ENCODE measurements at regions not wholly inside any gene's neighbourhood (a gene's known extent, or its start where the extent isn't known, plus 50 kb on each side); places are given as distances from the start of the nearest gene placed in this dataset.

DNA sequence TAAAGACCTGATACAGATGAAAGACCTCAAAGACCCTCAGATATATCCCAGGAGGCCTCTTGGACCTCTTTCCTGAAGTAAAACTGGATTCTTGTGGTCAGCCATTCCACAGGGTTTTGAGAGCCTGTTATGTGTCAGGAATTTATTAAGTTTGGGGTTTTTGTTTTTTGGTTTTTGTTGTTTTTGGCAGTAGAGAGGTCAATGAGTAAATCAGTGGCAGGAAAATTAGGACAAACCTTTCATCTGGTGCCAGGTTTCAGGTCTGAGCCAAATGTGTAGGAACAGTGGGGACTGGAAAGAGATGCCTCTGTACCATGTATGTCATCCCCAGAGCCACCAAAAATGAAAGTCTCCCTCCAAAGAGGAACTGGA lies 520.4 kb upstream of the MDFIC2 start:
- no peak for ATAC-seq
- no peak for FAIRE-seq
- TF ChIP-seq U2AF1 (optimal IDR thresholded peaks at IDR 0.05; ENCODE audit: low read depth, low read length): no peak
- no peak for TF ChIP-seq SAFB (IDR thresholded peaks at IDR 0.05; ENCODE audit: borderline replicate concordance, low read depth, low read length)
- TF ChIP-seq, protein P1, sequence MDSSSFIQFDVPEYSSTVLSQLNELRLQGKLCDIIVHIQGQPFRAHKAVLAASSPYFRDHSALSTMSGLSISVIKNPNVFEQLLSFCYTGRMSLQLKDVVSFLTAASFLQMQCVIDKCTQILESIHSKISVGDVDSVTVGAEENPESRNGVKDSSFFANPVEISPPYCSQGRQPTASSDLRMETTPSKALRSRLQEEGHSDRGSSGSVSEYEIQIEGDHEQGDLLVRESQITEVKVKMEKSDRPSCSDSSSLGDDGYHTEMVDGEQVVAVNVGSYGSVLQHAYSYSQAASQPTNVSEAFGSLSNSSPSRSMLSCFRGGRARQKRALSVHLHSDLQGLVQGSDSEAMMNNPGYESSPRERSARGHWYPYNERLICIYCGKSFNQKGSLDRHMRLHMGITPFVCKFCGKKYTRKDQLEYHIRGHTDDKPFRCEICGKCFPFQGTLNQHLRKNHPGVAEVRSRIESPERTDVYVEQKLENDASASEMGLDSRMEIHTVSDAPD (CRISPR knock-in tag; IDR thresholded peaks at IDR 0.05): no peak
- no peak for TF ChIP-seq CBX3 (IDR thresholded peaks at IDR 0.05; ENCODE audit: borderline replicate concordance in 1 of 2, low read length in 2 of 2)
- no peak for TF ChIP-seq SREBF2 (CRISPR knock-in tag; IDR thresholded peaks at IDR 0.05)
- no peak for TF ChIP-seq ARHGAP35 (IDR thresholded peaks at IDR 0.05; ENCODE audit: partially characterized antibody)
- TF ChIP-seq HMG20B (CRISPR knock-in tag; IDR thresholded peaks at IDR 0.05): no peak
- no peak for TF ChIP-seq FOXM1 (IDR thresholded peaks at IDR 0.05; ENCODE audit: low read depth)
- TF ChIP-seq FOXM1 (CRISPR knock-in tag; IDR thresholded peaks at IDR 0.05; ENCODE audit: low read depth): no peak
- TF ChIP-seq CHD4 (IDR thresholded peaks at IDR 0.05; ENCODE audit: insufficient read depth, insufficient replicate concordance, low read depth, low read length, poor library complexity, severe bottlenecking): no peak
- no peak for TF ChIP-seq EP300 (IDR thresholded peaks at IDR 0.05; ENCODE audit: low read length)
- no peak for TF ChIP-seq TAF7 (tag; IDR thresholded peaks at IDR 0.05)
- TF ChIP-seq ZBTB17 (CRISPR knock-in tag; IDR thresholded peaks at IDR 0.05): no peak
- TF ChIP-seq ZEB2 (IDR thresholded peaks at IDR 0.05): no peak

More for the DNA sequence above, 520.4 kb upstream of the MDFIC2 start:
- no peaks in the 10 kb centered on the region for H4K20me1 ChIP-seq (replicated peaks; ENCODE audit: control insufficient read depth, insufficient read depth, low read length)
- no peaks in the 10 kb centered on the region for H3K4me1 ChIP-seq (replicated peaks in 1 of 2; ENCODE audit: control insufficient read depth in 2 of 2, insufficient read depth in 2 of 2, low read length in 2 of 2)
- no peak for DNase-seq (ENCODE audit: extremely low read depth in 1 of 4, low spot score in 3 of 4)
- no peaks in the 10 kb centered on the region for H3K9me3 ChIP-seq (replicated peaks; ENCODE audit: control insufficient read depth, insufficient read depth, low read depth, low read length)
- no peak overlapping the region for H3K4me2 ChIP-seq (ENCODE audit: insufficient read depth, low read length)
- H3K27me3 ChIP-seq (ENCODE audit: control insufficient read depth in 2 of 2, insufficient read depth in 2 of 2, low read length in 2 of 2): no peaks in the 10 kb centered on the region; a peak in 1 of 5 replicates
- H2AFZ ChIP-seq (ENCODE audit: low read depth, low read length): no peak overlapping the region
- no peaks in the 10 kb centered on the region for H3K9me1 ChIP-seq (ENCODE audit: control insufficient read depth, insufficient read depth, low read length)
- no peak overlapping the region for H3K9ac ChIP-seq (ENCODE audit: insufficient read depth in 1 of 2, low read depth in 2 of 2, low read length in 2 of 2)
- POLR2A ChIA-PET: no interaction called here
- BruUV-seq (replicated peaks): no TSS peak
- H3K79me2 ChIP-seq (ENCODE audit: control insufficient read depth, insufficient read depth, low read length): no peaks in the 10 kb centered on the region
- CTCF ChIA-PET (ENCODE audit: low intra/inter-chr PET ratio): no interaction called here
- H3K36me3 ChIP-seq (ENCODE audit: control insufficient read depth, insufficient read depth, low read length): no peaks in the 10 kb centered on the region
- H3K27ac ChIP-seq (ENCODE audit: extremely low read depth, low read depth, low read length): no peak overlapping the region
- in situ Hi-C loops (cut with MboI) (no loop called here), intact Hi-C loops (cut with micrococcal nuclease) (no loop called here)
- no peak overlapping the region for H3K4me3 ChIP-seq
